ENCODE measurements at regions not wholly inside any gene's neighbourhood (a gene's known extent, or its start where the extent isn't known, plus 50 kb on each side); places are given as distances from the start of the nearest gene placed in this dataset.

GRCh38 chr1:208509072-208509471 is 264.9 kb upstream of the PLXNA2 start:
- no peak for DNase-seq
- Histone ChIP-seq H3K4me3 (no peak overlapping the region), H3K4me1 (no peaks in the 10 kb centered on the region), H3K36me3 (no peaks in the 10 kb centered on the region), H3K27ac (no peak overlapping the region), H3K27me3 (ENCODE audit: low read depth) (no peaks in the 10 kb centered on the region), H3K9me3 (no peaks in the 10 kb centered on the region)
- intact Hi-C loops (cut with DNase I) = no loop called here
- no peak for ATAC-seq
- no peak for TF ChIP-seq CTCF (IDR thresholded peaks at IDR 0.05)

GRCh38 chr1:208510192-208510952 is 266.2 kb upstream of the PLXNA2 start:
- no peaks in the 10 kb centered on the region for H3K9me3 ChIP-seq
- H3K4me1 ChIP-seq = no peaks in the 10 kb centered on the region
- no peak for DNase-seq
- ATAC-seq = peak; percentile 88 to 91
- H3K27ac ChIP-seq = no peak overlapping the region
- H3K4me3 ChIP-seq = no peak overlapping the region
- intact Hi-C loops (cut with DNase I) = no loop called here
- H3K27me3 ChIP-seq (ENCODE audit: low read depth) = no peaks in the 10 kb centered on the region
- no peaks in the 10 kb centered on the region for H3K36me3 ChIP-seq
- no peak for TF ChIP-seq CTCF (IDR thresholded peaks at IDR 0.05)

GRCh38 chr1:208511242-208511860 is 267.2 kb upstream of the PLXNA2 start:
- no peak for TF ChIP-seq CTCF (IDR thresholded peaks at IDR 0.05)
- Histone ChIP-seq H3K4me1 (no peaks in the 10 kb centered on the region), H3K4me3 (no peak overlapping the region), H3K27ac (no peak overlapping the region), H3K27me3 (ENCODE audit: low read depth) (no peaks in the 10 kb centered on the region), H3K36me3 (no peaks in the 10 kb centered on the region), H3K9me3 (no peaks in the 10 kb centered on the region)
- DNase-seq = no peak
- no peak for ATAC-seq
- intact Hi-C loops (cut with DNase I) = no loop called here

GRCh38 chr1:208513799-208514198 is 269.6 kb upstream of the PLXNA2 start:
- no peak overlapping the region for H3K27ac ChIP-seq
- H3K9me3 ChIP-seq = no peaks in the 10 kb centered on the region
- no peaks in the 10 kb centered on the region for H3K36me3 ChIP-seq
- TF ChIP-seq CTCF (IDR thresholded peaks at IDR 0.05) = no peak
- ATAC-seq = no peak
- no peak for DNase-seq
- H3K4me3 ChIP-seq = no peak overlapping the region
- H3K27me3 ChIP-seq (ENCODE audit: low read depth) = no peaks in the 10 kb centered on the region
- no peaks in the 10 kb centered on the region for H3K4me1 ChIP-seq
- intact Hi-C loops (cut with DNase I) = no loop called here

GRCh38 chr1:208515129-208515528 is 270.9 kb upstream of the PLXNA2 start:
- Histone ChIP-seq H3K9me3 (no peaks in the 10 kb centered on the region), H3K4me3 (no peak overlapping the region), H3K4me1 (no peaks in the 10 kb centered on the region), H3K36me3 (no peaks in the 10 kb centered on the region), H3K27ac (no peak overlapping the region), H3K27me3 (ENCODE audit: low read depth) (no peaks in the 10 kb centered on the region)
- DNase-seq = no peak
- no peak for TF ChIP-seq CTCF (IDR thresholded peaks at IDR 0.05)
- no peak for ATAC-seq
- intact Hi-C loops (cut with DNase I) = no loop called here

All from lower lobe of right lung (tissue), 2 donors.